ENCODE measurements at regions not wholly inside any gene's neighbourhood (a gene's known extent, or its start where the extent isn't known, plus 50 kb on each side); places are given as distances from the start of the nearest gene placed in this dataset.

GRCh38 chr2:192828947-192829346, 634.2 kb upstream of the TMEFF2 start:
- no peak for DNase-seq (ENCODE audit: low spot score)
- no peak for ATAC-seq (ENCODE audit: low FRiP score)
- no peak for TF ChIP-seq CTCF (IDR thresholded peaks at IDR 0.05)

- DNase-seq (ENCODE audit: low spot score) (no peak), ATAC-seq (ENCODE audit: low FRiP score) (no peak)
- TF ChIP-seq CTCF (IDR thresholded peaks at IDR 0.05) = no peak
These were observed 633.4 kb upstream of the TMEFF2 start for GRCh38 chr2:192828175-192828574.

DNA sequence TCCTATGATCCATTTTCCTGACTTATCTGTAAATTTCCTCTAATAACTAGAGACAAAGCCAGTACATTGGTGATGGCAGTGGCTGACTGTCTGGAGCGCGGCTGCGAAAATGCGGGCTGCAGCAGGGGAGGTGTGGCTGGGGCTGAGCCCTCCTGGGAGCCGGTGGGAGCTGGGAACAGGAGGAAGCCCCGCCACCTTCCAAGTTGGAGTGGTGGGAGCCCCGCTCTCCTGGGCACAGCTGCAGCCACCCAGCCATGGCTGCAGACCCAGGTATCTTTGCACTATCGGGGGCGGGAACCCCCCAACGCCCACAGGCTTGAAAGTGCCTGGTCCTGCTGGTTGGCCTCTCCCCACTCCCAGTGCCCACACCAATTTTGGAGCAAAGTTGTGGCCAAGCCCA, 633.0 kb upstream of the TMEFF2 start:
- ATAC-seq (ENCODE audit: low FRiP score) (no peak), DNase-seq (ENCODE audit: low spot score) (no peak)
- TF ChIP-seq CTCF (IDR thresholded peaks at IDR 0.05) = no peak

GRCh38 chr2:192814376-192814775, 619.6 kb upstream of the TMEFF2 start:
- DNase-seq (ENCODE audit: low spot score) (no peak), ATAC-seq (ENCODE audit: low FRiP score) (no peak)
- no peak for TF ChIP-seq CTCF (IDR thresholded peaks at IDR 0.05)

- no peak for TF ChIP-seq CTCF (IDR thresholded peaks at IDR 0.05)
These were observed 618.6 kb upstream of the TMEFF2 start for GRCh38 chr2:192813341-192813740.

DNA sequence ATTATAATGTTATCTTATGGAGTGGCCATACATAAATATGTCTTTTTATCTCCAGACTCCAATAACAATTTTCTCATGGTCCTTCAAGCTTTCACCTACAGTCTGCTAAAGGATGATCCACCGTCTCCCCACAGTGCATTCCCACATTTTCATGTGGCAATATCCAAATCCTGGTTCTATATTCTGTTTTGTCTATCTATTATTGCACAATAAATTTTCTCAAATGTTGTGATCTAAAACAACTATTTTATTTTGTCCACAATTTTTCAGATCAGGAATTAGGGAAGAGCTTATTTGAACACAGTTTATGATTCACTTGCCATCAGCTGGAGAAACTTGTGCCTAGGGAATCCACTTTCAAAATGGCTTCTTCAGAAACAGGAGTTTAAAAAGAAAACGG, 614.4 kb upstream of the TMEFF2 start:
- no peak for TF ChIP-seq CTCF (IDR thresholded peaks at IDR 0.05)
- no peak for ATAC-seq (ENCODE audit: low FRiP score)
- DNase-seq (ENCODE audit: low spot score) = no peak

More at GRCh38 chr2:192813341-192813740, 618.6 kb upstream of the TMEFF2 start:
- no peak for DNase-seq (ENCODE audit: low spot score)
- no peak for ATAC-seq (ENCODE audit: low FRiP score)

GRCh38 chr2:192783643-192784042, 588.9 kb upstream of the TMEFF2 start:
- ATAC-seq (ENCODE audit: low FRiP score) = no peak
- DNase-seq (ENCODE audit: low spot score) = no peak

More at GRCh38 chr2:192783643-192784042, 588.9 kb upstream of the TMEFF2 start:
- no peak for TF ChIP-seq CTCF (IDR thresholded peaks at IDR 0.05)

Measured in omental fat pad (tissue), 3 donors.